ENCODE measurements at regions not wholly inside any gene's neighbourhood (a gene's known extent, or its start where the extent isn't known, plus 50 kb on each side); places are given as distances from the start of the nearest gene placed in this dataset.

DNA sequence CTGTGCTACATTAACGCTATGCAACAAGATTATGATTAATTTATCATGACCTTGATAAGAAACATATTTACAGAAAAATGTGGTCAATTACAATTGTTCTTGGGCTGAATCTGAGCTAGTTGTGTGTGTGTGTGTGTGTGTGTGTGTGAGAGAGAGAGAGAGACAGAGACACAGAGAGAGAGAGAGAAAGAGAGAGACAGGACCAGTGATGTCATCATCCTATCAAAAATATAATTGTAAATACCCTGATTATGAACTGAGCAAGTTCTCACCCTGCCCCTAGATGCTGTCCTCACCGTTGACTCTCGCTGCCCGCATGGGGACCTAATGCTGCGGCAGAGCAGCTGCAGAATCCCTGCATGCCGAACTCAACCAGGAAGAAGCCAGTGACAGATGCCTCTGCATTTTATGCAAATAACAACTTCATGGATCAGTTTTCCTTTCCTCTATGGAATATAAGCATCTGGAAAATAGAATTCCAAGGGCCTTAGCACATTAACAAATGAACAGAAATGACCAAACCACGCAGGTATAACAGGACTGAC, 512.5 kb downstream of the PLCL1 start:
- Histone ChIP-seq H3K27ac (no peak overlapping the region), H3K4me3 (no peak overlapping the region), H3K9me3 (no peaks in the 10 kb centered on the region), H3K36me3 (no peaks in the 10 kb centered on the region), H3K27me3 (peaks cover 0 to 3% of the 10 kb centered on the region in 2 donors), H3K4me1 (no peaks in the 10 kb centered on the region)
- intact Hi-C loops (cut with DNase I): no loop called here
- ATAC-seq (no peak), DNase-seq (no peak)
- 72% methylated on average over 3 of the region's 7 CpGs for WGBS (ENCODE audit: insufficient coverage, low coverage, low lambda C conversion rate, missing lambda C conversion rate)
- no peak for TF ChIP-seq POLR2A (IDR thresholded peaks at IDR 0.05)
- TF ChIP-seq, protein P1, sequence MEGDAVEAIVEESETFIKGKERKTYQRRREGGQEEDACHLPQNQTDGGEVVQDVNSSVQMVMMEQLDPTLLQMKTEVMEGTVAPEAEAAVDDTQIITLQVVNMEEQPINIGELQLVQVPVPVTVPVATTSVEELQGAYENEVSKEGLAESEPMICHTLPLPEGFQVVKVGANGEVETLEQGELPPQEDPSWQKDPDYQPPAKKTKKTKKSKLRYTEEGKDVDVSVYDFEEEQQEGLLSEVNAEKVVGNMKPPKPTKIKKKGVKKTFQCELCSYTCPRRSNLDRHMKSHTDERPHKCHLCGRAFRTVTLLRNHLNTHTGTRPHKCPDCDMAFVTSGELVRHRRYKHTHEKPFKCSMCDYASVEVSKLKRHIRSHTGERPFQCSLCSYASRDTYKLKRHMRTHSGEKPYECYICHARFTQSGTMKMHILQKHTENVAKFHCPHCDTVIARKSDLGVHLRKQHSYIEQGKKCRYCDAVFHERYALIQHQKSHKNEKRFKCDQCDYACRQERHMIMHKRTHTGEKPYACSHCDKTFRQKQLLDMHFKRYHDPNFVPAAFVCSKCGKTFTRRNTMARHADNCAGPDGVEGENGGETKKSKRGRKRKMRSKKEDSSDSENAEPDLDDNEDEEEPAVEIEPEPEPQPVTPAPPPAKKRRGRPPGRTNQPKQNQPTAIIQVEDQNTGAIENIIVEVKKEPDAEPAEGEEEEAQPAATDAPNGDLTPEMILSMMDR (IDR thresholded peaks at IDR 0.05): no peak

DNA sequence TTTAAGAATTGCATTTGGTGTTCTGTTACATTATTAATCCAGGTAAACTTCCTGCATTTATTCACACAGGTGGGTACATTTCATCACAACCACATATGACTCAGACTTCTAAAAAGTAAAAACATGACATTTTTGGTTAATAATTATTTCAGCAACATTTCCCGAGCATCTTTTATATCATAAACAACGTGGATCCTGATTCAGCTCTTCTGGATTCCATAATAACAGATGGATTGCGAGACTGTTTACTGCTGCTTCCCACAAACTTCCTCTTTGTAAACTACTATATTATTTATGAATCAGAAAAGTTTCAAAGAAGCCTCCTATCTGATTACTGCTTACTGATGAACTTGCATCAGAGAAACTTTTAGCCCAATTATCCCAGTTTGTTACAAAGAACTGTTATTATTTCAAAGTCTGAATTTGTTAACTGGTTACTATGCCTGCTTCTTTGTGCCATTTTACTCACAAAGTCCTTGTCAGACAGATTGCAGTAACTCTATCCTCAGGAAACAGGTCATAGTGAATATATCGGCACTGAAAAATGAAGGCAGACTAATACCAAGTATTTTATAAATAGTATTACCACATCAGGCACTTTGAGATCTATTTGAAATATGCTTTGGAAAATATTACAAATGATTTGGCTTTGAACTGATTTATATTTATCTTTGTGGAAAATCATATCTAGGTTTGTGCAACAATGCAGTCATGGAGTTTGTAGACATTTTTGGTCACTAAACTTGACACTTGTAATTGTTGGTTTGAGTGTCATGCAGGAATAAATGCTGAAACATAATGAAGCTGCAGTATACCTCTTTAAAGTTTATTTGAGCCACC, 511.6 kb downstream of the PLCL1 start:
- Histone ChIP-seq H3K27ac (no peak overlapping the region), H3K4me3 (no peak overlapping the region), H3K36me3 (no peaks in the 10 kb centered on the region), H3K4me1 (no peaks in the 10 kb centered on the region), H3K9me3 (no peaks in the 10 kb centered on the region), H3K27me3 (peaks cover 0 to 3% of the 10 kb centered on the region in 2 donors)
- DNase-seq: no peak
- TF ChIP-seq, protein P1 (IDR thresholded peaks at IDR 0.05): no peak
- TF ChIP-seq POLR2A (IDR thresholded peaks at IDR 0.05): no peak
- WGBS (ENCODE audit: insufficient coverage, low coverage, low lambda C conversion rate, missing lambda C conversion rate): 42% methylated on average over 4 of the region's 4 CpGs
- intact Hi-C loops (cut with DNase I): no loop called here
- ATAC-seq: no peak

DNA sequence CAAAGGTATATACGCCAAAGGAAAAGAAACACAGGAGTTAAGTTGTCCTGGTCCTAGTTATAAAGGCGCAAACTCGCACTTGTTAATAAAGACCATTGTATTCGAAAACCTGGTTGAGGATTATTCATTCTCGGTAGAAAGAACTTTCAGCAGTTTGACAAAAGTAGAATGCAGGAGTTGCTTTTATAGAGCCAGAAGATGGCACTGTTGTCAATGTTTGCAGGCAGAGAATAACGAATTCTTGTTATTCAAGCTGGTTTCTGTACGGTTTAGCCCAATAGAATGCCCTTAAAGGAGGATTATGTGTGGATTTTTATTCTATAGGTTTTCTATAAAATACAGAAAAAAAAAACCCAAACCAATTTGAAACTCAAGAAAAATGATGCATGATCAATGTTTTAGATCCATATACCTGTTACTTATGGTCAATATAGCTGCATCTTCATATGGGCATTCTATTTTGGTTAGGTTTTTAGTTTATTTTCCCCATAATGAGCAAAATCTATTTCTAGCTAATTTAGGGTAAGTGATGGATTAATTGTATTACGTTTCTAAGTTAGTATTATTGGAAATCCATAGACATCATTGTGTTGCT, 510.3 kb downstream of the PLCL1 start:
- ATAC-seq (peak; percentile 77 to 85 (median 79)), DNase-seq (no peak)
- no peaks in the 10 kb centered on the region for H3K36me3 ChIP-seq
- TF ChIP-seq, protein P1 (IDR thresholded peaks at IDR 0.05): peak; percentile 52 to 72 (median 68)
- TF ChIP-seq POLR2A (IDR thresholded peaks at IDR 0.05): no peak
- H3K9me3 ChIP-seq: no peaks in the 10 kb centered on the region
- intact Hi-C loops (cut with DNase I): no loop called here
- H3K4me3 ChIP-seq: no peak overlapping the region
- H3K27ac ChIP-seq: no peak overlapping the region
- no peaks in the 10 kb centered on the region for H3K4me1 ChIP-seq
- WGBS (ENCODE audit: insufficient coverage, low coverage, low lambda C conversion rate, missing lambda C conversion rate): 4% methylated on average over 8 of the region's 8 CpGs
- H3K27me3 ChIP-seq: no peaks in the 10 kb centered on the region

DNA sequence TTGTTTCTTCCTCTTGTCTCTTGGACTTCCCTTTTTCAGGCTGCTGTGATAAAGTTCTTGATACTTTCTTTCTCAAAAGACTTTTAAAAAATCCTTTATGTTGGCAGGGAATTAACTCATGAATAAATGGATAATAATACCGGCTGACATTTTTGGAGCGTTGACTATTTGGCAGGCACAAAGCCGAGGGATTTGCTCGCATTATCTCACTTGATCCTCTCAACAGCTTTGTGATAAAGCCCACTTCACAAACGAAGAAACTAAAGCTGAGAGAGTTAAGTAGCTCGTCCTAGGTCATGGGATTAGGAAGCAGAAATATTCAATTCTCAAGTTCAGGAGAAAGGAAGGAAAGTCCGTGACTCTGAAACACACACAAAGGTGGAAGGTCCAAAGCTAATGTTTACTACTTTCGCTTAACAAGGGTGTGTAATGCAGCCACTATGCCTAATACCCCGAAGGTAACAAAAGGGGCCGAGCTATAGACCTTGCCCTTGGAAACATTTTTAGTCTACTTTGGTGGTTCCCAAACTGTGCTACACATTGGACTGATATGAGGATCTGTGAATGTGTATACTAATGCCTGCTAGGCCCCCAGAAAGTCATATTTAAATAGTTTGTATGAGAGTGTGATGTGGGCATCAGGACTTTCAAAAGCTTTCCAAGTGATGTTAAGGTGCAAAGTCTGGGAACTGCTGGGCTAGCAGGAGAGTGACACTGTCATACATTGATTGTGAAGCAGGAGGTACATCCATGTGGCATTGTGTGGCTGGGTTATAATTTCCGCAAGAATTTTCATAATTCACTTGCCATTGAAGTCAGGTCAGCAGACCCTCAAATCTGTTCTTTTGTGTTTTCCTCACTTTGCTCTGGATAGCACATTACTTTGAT, 508.4 kb downstream of the PLCL1 start:
- no peaks in the 10 kb centered on the region for H3K4me1 ChIP-seq
- DNase-seq (no peak), ATAC-seq (no peak)
- no peaks in the 10 kb centered on the region for H3K9me3 ChIP-seq
- WGBS (ENCODE audit: insufficient coverage, low coverage, low lambda C conversion rate, missing lambda C conversion rate): 49% methylated on average over 11 of the region's 11 CpGs
- intact Hi-C loops (cut with DNase I): no loop called here
- no peak overlapping the region for H3K4me3 ChIP-seq
- TF ChIP-seq POLR2A (IDR thresholded peaks at IDR 0.05): no peak
- TF ChIP-seq, protein P1 (IDR thresholded peaks at IDR 0.05): no peak
- H3K36me3 ChIP-seq: no peaks in the 10 kb centered on the region
- H3K27me3 ChIP-seq: no peaks in the 10 kb centered on the region
- no peak overlapping the region for H3K27ac ChIP-seq
